HG02970 (cell line): ENCODE measurements at regions not wholly inside any gene's neighbourhood (a gene's known extent, or its start where the extent isn't known, plus 50 kb on each side); places are given as distances from the start of the nearest gene placed in this dataset.

ENCODE experiments used
- ATAC-seq: cut with Tn5 transposase; IDR thresholded peaks from one replicate; pipeline ENCODE4 v1.9.1; 2021; ENCODE audit warnings: mild to moderate bottlenecking, moderate library complexity, moderate number of reproducible peaks; ENCODE audit not compliant: unreplicated experiment, low FRiP score

DNA sequence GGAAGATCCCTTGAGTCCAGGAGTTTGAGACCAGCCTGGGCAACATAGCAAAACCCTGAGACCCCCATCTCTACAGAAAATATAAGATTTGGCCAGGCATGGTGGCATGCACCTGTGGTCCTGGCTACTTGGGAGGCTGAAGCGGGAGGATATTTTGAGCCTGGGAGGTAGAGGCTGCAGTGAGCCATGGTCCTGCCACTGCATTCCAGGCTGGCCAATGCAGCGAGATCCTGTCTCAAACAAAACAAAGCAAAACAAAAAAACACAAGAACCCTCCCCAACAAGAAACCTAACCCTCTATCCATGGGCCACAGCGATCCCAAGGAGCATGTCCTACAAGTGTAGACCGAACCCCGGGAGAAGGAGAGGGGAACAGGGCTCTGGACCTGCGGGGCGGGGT is 133.3 kb downstream of the MGAT5B start:
- ATAC-seq: no peak

DNA sequence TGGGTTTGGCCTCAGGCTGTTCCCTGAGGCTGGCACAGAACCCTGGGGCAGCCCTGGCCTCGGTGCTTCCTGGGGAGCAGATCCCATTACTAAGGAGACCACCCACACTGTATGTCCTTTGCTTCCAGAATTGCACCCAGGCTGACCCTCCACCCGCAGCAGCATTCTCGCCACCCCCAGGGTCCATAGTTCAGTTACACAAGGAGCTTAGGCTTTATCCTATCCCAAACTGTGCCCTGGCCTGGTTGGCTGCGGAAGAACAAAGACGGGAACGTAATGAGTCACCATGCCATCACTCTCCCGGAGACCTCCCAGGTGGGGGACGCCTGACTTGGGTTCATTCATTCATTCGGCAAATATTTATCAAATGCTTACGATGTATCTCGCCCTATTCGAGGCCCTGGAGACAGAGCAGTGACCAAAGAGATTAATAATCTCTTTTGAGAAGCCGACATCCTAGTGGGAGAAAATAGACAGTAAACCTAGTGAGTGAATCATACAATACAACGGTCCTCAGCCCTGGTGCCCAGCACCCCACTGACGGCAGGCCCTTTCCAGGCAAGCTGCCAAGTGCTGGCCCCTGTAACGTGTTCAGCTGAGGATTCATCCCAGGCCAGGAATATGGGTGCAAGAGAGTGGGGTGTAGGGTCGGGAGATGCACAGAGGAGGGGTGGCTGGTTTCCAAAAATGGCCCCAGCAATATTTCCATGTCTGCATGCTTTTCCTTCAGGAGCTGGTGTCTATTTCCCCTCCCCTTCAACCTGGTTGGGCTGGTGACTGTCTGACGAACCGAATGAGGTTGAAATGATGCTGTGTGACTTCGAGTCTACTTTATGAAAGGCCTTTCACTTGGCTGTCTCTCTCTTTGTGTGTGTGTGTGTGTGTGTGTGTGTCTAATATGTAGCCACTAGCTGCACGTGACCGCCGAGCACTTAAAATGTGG is 134.2 kb downstream of the MGAT5B start:
- ATAC-seq: no peak

DNA sequence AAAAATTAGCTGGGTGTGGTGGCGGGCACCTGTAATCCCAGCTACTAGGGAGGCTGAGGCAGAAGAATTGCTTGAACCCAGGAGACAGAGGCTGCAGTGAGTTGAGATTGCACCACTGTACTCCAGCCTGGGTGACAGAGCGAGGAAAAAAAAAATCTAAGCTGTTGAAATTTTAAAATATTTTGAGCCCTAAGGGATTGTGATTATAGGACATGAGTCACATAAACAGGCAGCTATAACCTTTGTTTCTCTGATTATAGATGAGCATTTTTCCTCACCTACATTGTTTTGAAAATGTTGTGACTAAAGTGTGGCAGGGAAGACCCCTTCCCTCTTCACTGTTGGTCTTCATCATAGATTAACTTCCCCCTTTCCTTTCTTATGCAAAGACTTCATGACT is 135.5 kb downstream of the MGAT5B start:
- no peak for ATAC-seq

DNA sequence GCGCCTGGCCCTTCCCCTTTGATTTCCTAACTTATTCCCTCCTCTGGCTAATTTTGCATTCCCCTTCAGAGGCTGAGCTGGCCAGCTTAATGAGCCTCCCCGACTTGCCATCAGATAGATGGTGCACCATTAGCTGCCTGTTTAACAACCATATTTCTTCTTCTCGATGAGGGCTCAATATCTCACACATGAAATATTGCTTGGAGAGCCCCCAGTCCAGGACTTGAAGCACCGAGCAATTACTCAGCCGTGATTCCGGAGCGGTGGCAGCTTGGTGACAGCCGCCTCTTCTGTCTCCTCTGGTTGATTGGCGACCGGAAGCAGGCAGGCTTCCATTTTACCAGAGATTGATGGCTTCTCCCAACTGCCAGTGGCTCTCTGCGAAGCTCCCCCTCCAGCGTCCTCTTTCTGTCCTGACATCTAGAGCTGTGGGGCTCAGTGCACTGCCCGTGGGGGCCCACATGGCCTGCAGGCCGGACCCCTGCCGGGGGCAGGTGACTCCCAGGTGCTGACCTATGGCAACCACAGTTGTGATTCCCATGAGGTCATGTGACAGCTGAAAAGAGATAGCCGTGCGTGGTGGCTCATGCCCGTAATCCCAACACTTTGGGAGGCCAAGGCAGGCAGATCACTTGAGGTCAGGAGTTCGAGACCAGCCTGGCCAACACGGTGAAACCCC is 133.7 kb upstream of the SEC14L1 start:
- no peak for ATAC-seq

DNA sequence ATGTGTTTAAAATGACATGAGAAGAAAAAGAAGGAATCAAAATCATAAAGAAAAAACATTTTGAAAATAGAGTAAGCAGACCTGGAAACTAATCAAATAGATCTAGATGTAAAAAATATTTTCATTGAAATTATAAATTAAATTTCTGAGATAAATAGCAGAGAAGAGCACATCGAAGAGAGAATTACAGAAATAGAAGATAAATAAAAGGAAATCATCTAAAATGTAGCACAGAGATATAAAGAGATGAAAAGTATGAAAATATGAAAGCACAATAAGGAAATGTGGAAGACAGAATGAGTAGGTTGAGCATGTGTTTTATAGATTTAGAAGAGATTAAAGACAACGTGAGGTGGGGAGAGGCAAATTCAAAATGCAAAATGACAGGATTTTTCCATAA is 130.9 kb upstream of the SEC14L1 start:
- ATAC-seq: no peak

DNA sequence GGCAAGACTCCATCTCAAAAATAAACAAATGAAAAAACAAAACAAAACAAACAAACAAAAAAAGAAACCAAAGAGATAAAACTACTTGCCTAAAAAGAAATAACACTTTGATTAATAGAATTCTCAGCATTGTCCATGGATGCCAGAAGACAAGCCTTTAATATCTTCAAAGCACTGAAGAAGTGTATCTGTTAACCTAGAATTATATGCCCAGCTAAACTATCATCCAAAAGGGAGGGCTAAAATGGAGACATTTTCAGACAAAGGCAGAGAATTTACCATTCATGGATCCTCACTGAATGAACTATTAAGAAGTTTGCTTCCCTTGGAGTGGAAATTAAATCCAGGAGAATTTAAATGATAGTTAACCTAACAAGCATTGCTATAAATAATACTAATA is 130.1 kb upstream of the SEC14L1 start:
- no peak for ATAC-seq

DNA sequence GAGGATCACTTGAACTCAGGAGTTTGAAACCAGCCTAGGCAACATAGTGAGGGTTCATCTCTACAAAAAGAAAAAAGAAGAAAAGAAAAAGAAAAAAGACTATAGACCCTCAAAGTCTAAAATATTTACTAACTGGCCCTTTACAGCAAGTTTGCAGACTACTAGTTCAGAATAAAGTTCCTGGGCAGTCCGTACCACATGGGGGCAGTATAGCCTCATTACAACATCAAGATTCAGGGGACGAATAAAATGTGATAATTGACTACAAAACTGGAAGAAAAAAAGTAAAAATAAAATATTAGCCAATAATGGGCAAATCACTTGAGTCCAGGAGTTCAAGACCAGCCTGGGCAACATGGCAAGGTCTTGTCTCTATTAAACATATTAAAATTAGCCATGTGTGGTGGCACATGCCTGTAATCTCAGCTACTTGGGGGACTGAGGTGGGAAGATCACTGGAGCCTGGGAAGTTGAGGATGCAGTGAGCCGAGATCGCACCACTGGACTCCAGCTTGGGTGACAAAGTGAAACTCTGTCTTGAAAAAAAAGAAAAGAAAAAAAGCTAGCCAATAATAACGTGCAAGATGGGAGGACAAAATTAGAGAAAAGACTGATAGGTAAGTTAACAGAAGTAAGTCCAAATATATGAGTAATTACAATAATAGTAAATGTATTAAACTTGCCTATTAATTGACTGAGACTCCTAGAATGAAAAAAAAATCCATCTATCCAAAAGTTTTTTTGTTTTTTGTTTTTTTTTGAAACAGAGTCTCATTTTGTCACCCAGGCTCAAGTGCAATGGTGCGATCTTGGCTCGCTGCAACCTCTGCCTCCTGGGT is 129.4 kb upstream of the SEC14L1 start:
- ATAC-seq: no peak

DNA sequence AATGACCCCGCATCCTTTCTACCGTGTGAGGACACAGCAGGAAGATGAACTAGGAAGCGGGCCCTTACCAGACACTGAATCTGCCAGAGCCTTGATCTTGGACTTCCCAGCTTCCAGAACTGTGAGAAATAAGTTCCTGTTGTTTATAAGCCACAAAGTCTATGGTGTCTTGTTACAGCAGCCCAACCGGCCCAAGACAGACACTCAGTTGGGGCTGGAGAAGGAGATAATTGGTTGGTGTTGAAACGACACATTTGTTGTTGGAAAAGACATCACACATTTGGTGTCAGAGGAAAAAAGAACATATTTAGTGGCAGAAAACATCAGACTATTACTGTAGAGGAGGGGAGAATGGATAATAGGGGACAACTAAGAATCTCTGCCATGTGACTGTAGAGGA is 122.3 kb upstream of the SEC14L1 start:
- no peak for ATAC-seq

DNA sequence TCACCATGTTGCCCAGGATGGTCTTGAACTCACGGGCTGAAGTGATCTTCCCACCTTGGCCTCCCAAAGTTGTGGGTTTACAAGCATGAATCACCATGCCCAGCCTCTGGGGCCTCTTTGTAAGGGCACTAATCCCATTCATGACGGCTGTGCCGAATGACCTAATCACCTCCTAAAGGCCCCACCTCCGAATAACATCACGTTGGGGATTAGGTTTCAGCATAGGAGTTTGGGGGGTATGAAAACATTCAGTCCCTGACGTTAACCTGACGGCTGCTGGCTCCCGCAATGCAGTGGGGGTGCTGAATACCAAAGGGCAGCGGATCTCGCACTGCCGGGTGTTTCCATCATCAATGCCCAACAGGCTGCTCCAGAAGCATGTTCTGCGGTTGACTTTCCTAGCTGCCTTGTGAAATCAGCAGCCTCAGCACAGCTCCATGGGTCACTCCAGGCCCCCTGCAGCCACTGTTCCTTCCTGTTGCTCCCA is 120.8 kb upstream of the SEC14L1 start:
- ATAC-seq: no peak

DNA sequence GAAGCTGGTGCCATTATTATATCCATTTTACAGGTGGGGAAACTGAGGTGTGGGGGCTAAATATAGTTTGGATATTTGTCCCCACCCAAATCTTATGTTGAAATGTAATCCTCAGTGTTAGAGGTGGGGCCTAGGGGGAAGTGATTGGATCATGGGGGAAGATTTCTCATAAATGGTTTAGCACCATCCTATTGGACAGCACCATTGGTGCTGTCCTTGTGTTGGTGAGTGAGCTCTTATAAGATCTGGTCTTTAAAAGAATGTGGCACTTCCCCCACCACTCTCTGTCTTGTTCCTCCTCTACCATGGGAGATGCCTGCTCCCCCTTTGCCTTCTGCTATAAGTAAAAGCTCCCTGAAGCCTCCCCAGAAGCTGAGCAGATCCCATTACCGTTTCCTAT is 119.8 kb upstream of the SEC14L1 start:
- no peak for ATAC-seq

DNA sequence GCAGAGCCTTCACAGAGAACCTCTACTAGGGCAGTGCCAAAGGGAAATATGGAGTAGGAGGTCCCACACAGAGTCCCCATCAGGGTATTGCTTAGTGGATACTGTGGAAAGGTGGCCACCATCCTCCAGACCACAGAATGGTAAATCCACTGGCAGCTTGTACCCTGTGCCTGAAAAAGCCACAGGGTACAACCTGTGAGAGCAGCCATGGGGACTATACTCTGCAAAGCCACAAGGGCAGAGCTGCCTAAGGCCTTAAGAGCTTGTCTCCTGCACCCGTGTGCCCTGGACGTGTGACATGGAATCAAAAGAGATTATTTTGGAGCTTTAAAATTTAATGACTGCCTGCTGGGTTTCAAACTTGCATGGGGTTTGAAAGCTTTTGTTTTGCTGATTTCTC is 118.0 kb upstream of the SEC14L1 start:
- ATAC-seq: no peak

DNA sequence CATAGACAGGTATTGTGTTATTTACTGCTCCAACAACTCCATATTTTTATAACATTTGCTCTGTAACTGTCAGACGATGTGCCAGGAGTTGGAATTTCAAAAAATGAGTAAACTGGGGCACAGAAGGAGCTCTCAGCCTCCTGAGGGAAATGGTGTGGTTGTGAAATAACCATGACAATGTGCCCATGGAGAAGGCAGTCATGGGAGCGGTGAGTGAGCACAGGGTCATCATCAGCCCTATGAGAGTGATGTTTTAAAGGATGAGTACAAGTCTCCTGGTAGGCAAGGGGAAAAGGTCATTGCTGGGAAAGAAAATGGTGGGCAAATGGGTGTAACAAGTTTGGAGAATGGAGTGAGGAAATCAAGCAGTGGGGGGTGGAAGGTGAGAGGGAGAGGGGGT is 115.0 kb upstream of the SEC14L1 start:
- no peak for ATAC-seq

DNA sequence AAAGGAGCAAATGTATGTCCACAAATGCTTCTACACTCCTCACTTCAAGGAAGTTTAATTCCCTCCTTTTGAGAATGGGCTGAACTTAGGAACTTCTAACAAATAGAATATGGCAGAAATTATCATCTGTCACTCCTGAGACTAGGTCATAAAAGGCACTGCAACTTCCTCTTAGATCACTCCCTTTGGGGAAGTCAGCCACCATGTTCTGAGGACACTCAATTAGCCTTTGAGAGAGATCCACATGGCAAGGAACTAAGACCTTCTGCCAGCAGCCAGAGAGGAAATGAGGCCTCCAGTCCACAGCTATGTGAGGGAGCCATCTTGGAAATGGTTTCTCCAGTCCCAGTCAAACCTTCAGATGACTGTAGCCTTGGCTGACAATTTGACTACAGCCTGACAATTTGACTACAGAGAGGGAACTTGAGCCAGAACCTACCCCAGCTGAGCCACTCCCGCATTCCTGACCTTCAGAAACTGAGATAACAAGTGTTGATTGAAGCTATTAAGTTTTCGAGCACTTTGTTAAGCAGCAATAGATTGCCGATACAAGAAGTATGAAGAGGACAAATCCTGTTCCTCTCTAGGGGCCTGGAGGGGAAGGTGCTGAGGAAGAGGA is 113.4 kb upstream of the SEC14L1 start:
- ATAC-seq: no peak

DNA sequence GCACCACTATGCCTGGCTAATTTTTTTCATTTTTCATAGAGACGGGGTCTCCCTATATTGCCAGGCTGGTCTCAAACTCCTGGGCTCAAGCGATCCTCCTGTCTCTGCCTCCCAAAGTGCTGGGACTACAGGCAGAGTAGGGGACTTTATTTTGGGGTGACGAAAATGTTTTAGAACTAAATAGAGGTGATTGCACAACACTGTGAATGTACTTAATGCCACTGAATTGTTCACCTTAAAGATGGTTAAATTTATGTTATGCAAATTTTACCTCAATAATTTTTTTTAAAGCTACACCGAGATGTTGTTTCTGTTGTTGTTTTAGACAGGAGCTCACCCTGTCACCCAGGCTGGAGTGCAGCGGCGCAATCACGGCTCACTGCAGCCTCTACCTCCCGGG is 111.9 kb upstream of the SEC14L1 start:
- ATAC-seq: no peak

DNA sequence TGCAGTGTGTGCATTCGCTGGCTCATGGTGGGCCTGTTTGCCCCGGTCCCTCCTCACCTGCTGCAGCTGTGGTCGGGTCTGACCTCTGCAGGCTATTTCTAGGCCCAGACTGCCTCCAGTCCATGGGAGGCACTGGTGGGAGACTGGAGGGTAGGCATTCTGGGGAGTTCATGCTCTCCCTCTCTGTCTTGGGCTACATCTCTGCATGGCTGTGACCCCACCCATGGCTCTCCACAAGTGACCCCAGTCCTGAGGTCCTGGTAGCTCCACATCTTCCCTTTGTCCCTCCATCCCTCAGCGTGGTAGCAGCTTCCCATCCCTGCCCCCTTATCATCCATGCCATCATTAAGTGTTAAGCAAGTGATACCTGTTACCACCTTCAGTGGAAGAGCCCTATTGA is 107.8 kb upstream of the SEC14L1 start:
- no peak for ATAC-seq

DNA sequence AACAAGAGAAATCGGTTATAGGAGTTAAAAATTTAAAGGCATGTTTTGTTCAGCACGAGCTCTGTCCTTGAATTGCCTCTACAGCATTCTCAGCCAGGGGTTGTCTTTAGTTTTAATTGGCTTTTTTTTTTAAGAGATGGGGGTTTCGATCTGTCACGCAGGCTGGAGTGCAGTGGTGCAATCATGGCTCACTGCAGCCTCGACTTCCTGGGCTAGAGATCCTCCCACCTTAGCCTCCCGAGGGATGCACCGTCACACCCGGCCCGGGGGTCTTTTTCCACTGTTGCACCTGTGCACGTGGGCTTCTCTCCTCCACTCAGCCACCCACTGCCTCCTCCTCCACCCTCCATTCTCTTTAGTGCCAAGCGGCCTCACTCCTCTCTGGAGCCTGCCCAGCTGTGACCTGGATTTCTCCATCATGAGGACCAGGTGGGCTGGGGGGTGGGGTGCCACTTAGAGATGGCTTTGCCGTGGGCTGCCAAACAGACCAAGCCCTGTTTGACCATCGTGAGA is 106.8 kb upstream of the SEC14L1 start:
- no peak for ATAC-seq

DNA sequence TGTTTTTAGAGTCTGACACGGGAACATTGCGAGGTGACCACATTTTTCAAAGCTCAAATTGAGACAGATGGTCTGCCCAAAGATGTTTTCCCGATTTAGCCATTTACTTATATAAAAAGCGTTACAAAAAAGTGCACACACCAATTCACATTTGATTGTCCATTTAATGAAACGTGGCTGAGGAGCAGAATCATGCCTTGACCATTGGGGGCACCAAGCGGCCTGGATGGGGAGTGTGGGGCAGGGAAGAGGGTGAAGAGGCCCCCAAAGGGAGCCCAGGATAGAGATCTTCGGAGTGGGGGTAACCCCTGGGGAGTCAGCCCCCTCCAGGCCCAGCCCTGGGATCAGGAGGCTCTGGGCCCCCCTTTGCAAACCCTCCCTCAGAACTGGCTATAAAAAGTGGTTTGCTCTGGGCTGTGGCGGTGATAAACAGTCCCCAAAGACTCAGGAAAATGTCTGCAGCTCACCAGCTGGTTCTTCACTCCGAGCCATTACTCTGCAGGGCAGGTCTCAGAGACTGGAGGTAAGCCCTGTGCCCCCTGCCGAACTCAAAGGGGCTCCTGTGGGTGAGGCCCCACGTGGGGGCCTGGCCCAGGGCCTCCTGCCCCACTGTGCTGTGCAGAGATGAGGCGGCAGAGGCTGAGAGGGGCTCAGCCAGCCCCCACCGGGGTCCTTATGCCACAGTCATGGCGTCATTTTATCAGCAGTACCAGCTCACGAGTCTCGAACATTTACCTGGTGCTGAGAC is 105.9 kb upstream of the SEC14L1 start:
- no peak for ATAC-seq

DNA sequence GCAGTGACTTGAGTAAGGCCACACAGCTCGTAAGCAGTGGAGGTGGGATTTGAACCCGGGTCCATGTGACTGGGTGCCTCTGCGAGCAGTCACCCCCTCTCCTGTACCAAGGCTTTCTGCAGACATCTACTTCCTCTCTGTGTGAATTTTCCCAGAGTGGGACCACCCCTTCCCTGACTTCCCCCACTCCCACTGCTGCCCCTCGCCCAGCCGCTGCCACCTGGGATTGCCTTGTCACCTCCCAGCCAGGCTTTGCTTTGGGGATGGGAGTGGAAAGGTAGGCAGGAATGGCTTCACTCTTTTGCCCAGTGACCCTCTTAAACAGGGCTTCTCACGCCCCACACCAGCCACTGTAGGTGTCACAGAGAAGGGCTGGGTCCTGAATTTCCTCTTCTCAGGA is 105.2 kb upstream of the SEC14L1 start:
- ATAC-seq: no peak

DNA sequence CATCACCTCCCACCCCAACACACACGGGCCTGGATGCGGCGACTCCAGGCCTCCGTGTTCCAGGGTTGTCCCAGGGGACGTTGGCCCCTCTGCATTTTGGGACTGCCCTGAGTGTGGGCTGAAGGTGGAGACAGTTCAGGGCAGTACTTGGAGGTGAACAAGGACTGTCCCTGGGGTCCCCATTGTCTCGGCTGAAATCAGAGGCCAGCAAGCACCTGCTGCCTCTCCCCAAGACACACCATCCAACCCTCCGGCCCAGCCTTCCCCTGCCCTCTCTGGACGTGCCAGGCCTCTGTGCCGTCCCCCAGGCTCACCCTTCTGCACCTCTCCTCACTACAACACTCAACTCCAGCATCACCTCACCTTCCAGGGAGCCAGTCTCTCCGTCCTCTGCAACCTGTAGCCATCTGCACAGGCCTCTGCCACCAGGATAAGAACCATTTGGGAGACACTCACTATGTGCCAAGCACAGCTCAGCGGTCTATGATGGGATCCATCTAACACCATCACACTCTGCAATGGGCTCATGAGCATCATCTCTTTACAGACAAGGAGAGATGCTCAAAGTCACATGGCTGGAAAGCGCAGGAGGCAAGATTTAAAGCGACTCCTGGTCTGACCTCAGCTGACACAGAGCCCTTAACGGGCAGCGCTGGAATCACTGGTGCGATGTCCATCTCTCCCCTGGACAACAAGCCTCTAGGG is 104.5 kb upstream of the SEC14L1 start:
- no peak for ATAC-seq
